Embryonic facial prominence (tissue), 1 donor: ENCODE measurements at regions not wholly inside any gene's neighbourhood (a gene's known extent, or its start where the extent isn't known, plus 50 kb on each side); places are given as distances from the start of the nearest gene placed in this dataset.
"Not testable (repeated sequence)": the region's sequence is repeated elsewhere in the genome, so short reads cannot be mapped to it uniquely, and the experiment has no call there.

Experiments
- DNase-seq: peaks from one replicate; pipeline ENCODE4 v3.0.0-alpha.2; 2016; ENCODE audit errors: extremely low spot score

DNA sequence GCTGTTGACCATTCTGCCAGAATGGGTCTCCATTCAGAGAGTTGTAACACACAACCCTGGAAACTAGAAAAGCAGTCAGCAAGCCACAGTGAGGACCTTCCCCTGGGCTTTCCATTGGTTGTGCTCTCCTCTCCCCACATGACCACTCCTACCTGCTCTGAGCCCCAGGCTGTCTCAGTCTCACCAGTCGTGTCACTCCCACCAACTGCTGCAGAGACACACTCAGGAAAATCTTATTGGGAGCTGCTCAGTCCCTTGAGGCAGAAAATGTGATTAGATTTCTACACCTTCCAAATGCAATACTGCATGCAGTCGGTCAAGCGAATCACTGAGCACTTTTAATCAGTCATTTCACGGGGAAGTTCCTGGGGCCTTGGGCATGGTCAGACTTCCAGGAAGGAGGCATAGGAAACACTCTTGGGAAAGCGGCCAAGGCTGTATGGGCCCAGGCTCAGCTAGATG, 284.2 kb upstream of the NMUR2 start:
- DNase-seq = no peak

DNA sequence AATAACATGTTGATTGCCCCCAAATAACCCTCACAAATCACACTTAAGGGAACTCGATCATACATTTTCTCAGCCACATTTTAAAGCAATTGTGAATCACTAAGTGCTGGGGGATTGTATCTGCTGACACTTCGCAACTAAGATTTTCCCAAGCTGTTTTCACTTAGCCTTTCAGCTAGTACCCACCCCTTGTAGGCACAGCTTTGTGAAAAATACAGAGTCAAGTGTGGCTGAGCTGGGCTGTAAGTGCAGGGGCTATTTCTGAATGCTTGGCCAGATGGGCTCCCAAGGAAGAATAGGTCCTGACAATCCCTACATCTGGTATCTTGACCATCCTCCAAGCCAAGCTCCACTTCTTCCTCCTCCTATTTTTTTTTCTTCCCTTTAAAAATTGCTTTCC, 289.2 kb upstream of the NMUR2 start:
- DNase-seq = no peak

DNA sequence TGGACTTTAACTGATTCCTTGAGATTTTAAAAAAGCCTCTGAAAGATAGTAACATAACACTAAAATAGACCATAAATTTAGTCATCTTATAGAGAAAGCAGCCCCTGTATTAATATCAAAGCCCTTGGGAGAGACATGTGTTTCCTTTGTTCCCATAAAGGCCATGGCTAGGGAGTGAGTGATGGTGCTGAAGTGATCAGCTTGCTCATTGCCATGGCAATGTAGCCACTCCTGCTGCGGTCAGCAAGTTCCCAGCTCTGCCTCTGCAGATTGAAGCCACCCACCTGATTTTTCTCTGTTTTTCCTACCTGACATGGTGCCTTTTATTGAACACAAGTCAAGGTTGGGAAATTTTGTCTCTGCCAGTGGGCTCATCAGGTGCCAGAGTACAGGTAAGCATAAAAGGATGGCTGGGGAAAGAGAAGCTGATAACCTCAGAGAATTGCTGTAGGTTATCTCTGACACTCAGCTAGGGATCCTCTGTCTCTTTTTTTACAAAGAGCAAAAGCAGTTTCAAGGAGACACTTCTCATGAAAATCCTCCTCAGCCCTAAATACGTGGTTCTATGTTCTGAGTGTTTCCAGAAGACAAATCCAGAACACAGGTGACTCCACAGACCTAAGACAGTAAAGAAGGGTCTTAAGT, 296.3 kb upstream of the NMUR2 start:
- no peak for DNase-seq

DNA sequence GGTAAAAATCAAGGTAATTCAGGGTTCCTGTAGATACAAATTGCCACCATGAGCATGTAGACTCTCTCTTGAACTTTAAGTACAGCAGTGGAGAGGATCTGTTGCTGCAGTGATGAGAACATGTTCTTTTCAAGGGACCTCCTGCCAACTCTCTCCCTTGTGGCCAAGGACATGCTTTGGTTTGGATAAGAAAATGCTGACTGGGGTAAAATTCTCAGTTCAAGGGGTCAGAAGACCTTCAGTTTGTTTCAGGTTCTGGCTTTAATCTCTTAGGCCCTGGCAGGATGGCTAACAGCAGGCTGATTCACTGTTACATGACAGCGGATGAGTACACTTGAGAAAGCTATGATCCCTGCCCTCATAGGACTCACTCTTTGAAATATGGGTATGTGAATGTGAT, 299.2 kb upstream of the NMUR2 start:
- no peak for DNase-seq

DNA sequence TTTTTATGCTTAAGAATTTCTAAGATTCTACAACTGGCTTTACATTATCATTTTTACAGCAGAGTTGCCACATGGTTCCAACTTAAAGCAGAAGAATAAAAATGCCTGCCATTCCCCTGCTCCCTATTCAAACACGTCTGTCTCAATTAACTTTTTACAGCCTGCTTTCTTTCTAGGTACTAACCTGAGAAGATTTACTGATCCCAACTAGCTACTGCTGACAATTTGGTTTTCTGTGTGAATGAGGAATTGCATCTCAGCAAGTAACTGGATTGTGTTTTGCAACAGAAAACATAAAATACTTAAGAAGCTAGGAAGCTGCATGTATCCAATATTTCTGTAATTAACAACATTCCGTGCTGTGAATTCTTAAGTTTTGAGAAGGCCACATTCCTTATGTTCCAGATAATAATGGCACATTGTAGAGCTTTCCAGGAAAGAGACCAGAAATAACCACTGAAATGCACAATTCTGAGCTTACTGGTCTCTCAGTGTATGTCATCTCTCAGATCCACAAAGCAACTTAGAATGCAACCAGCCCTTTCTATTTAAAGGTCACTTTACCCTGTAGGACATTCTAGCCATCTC, 306.8 kb upstream of the NMUR2 start:
- no peak for DNase-seq

GRCh38 chr5:152717393-152717792, 312.3 kb upstream of the NMUR2 start:
- no peak for DNase-seq

- DNase-seq = no peak
These were observed 318.4 kb upstream of the NMUR2 start for GRCh38 chr5:152723482-152723881.

- DNase-seq = no peak
These were observed 325.1 kb upstream of the NMUR2 start for GRCh38 chr5:152730176-152730575.

DNA sequence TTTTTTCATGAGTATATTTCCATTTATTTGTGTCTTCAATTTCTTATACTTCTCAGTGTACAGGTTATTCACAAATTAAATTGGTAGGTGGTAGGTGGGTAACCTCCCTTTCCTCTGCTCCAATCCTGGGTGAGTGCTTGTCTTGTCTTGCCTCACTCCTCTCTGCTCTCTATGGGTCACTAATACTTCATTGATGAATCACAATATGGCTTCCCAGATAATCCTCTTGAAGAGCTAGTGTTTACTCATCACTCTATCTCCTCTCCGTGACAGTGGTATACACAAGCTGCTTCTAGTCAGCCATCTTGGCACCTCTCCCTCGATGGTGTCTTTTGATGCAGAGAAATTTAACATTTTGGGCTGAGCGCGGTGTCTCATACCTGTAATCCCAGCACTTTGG, 331.8 kb upstream of the NMUR2 start:
- DNase-seq = no peak

GRCh38 chr5:152739916-152740315, 334.8 kb upstream of the NMUR2 start:
- DNase-seq = no peak

- DNase-seq = not testable (repeated sequence)
These were observed 336.0 kb upstream of the NMUR2 start for GRCh38 chr5:152741126-152741525.

GRCh38 chr5:152787709-152788217, 382.7 kb upstream of the NMUR2 start:
- not testable (repeated sequence) for DNase-seq

GRCh38 chr5:152801886-152802285, 396.8 kb upstream of the NMUR2 start:
- no peak for DNase-seq

DNA sequence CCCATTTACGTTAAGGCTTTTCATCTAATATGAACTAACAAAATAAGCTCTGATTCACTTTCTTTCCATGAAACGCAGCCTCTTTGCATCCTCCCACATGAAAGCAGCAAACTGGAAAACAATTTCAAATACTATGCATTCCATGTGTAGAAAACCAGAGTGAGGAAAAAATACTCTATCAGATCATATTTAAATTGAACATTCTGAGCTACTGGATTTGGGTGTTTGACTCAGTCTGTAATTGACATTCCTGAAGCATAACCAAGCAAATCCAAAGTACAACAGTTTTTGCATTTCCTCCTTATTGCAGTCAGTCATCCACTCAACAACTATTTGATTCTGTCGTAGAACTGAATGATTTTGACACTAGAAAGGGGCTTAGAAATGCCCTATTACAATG, 399.1 kb upstream of the NMUR2 start:
- no peak for DNase-seq

GRCh38 chr5:152811988-152812387, 406.9 kb upstream of the NMUR2 start:
- DNase-seq = no peak

GRCh38 chr5:152813526-152813925, 408.4 kb upstream of the NMUR2 start:
- DNase-seq = no peak

- DNase-seq = no peak
These were observed 414.8 kb upstream of the NMUR2 start for GRCh38 chr5:152819891-152820290.

- no peak for DNase-seq
These were observed 419.2 kb upstream of the NMUR2 start for GRCh38 chr5:152824316-152824715.

DNA sequence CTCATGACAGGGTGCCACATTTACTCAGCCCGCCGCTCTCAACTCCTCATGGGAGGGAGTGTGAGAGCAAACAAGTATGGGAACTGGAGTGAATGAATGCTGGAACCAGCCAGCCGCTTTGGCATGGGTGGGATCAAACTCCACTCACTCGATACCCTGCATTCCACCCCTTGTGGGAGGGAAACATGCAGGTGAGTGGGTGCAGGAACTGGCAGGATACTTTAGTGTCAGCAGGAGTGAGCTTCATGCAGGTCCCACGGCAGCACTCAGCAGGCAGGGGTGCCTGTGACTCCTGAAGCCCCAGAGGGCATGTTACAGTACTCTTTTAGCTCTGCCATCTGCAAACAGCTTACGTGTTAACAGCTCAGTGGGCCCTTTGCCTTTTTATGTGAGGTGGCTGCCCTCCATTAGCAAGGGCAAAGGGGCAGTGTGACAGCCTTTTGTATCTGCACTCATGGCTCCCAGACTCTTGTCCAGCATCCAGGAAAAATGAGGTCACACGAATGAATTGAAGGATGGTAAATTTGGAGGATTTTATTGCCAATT, 433.2 kb upstream of the NMUR2 start:
- DNase-seq = no peak

DNA sequence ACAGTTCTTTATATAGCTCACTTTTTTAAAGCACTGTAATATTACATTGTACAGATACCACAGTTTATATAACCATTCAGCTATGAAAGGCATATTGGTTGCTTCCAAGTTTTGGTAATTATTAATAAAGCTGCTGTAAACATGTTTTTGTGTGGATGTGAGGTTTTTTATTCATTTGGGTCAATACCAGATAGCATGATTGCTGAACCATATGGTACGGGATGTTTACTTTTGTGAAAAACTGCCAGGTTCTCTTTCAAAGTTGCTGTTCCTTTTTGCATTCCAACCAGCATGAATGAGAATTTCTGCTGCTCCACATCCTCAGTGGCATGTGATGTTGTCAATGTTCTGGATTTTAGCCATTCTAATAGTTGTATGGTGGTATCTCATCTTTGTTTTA, 439.6 kb upstream of the NMUR2 start:
- no peak for DNase-seq

DNA sequence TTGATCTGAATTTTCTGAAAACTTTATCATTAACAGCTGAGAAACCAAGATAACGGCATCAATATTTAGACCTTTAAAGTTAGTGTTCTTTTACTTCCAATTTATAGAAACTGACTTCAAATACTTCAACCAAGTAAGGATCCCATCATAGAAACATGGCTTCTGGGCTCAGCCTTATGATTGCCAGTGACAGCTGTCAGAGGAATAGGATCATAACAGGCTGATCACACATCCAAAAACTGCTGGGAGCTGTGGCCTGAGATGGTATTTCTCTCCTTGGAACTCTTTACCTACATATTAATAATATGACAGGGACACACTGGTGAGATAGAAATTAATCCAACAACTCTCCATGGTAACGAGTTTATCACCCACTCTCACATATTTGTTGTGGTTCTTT, 448.3 kb upstream of the NMUR2 start:
- no peak for DNase-seq

DNA sequence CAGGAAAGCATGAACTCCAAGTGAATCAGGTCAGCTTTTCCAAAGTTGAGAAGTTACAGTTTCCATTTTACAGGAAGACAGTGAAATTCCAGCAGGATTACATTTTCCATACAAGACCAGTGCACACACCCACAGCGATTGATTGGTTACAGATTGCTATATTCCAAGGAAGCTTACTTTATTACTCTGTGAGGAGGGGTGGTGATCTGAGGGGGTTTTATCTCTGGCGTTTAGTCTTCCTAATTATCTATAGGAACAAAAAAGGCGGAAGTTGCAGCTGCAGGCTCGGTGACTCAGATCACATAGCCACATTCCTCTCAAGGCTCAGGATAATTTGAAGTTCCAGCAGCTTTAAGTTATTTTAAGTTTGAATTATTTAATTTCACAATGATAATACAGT, 450.4 kb upstream of the NMUR2 start:
- DNase-seq = no peak

- DNase-seq = no peak
These were observed 456.2 kb upstream of the NMUR2 start for GRCh38 chr5:152861231-152861630.
